ENCODE measurements at regions not wholly inside any gene's neighbourhood (a gene's known extent, or its start where the extent isn't known, plus 50 kb on each side); places are given as distances from the start of the nearest gene placed in this dataset.

GRCh38 chrX:39396358-39396995 is 595.2 kb downstream of the MID1IP1 start:
- BruUV-seq (replicated peaks), result no TSS peak
- no peaks in the 10 kb centered on the region for H4K20me1 ChIP-seq (ENCODE audit: insufficient read depth)
- ChIA-PET POLR2A (no interaction called here), RAD21 (ENCODE audit: low non-redundant PET in 1 of 2, low total read pairs in 2 of 2, uncharacterized antibody in 2 of 2, unreplicated experiment in 2 of 2) (no interaction called here), CTCF (no interaction called here)
- H3K4me1 ChIP-seq (ENCODE audit: control insufficient read depth in 1 of 2, insufficient read depth in 2 of 2, low read length in 2 of 2), result no peaks in the 10 kb centered on the region
- TF ChIP-seq CTCF (IDR thresholded peaks at IDR 0.05 in 2 of 3, conservative IDR thresholded peaks at IDR 0.05 in 1 of 3; ENCODE audit: borderline replicate concordance in 1 of 3, insufficient read depth in 1 of 3, low read depth in 2 of 3, low read length in 2 of 3), result no peak
- TF ChIP-seq EZH2 (IDR thresholded peaks at IDR 0.05), result no peak
- no peak for TF ChIP-seq SIN3A (IDR thresholded peaks at IDR 0.05; ENCODE audit: low read depth)
- no peak for TF ChIP-seq RAD21 (IDR thresholded peaks at IDR 0.05; ENCODE audit: low read depth)
- TF ChIP-seq TCF7L2 (IDR thresholded peaks at IDR 0.05; ENCODE audit: borderline replicate concordance, extremely low read depth, insufficient read depth, insufficient read length), result no peak
- no peak for TF ChIP-seq EZH2phosphoT487 (IDR thresholded peaks at IDR 0.05; ENCODE audit: borderline replicate concordance)
- no peak for TF ChIP-seq CEBPB (IDR thresholded peaks at IDR 0.05; ENCODE audit: low read depth)
- TF ChIP-seq ATF3 (IDR thresholded peaks at IDR 0.05), result no peak
- no peaks in the 10 kb centered on the region for H3K79me2 ChIP-seq (ENCODE audit: insufficient read depth, low read length)
- intact Hi-C loops (cut with micrococcal nuclease), result no loop called here
- H2AFZ ChIP-seq (ENCODE audit: low read depth, low read length, poor library complexity, severe bottlenecking), result no peak overlapping the region
- no peaks in the 10 kb centered on the region for H3K9me3 ChIP-seq (ENCODE audit: control insufficient read depth in 1 of 2, insufficient read depth in 1 of 2, low read depth in 1 of 2, low read length in 2 of 2)
- DNase-seq (ENCODE audit: low read depth, low spot score) (no peak), ATAC-seq (no peak)
- no peak overlapping the region for H3K4me2 ChIP-seq (ENCODE audit: low read length)
- H3K4me3 ChIP-seq (replicated peaks in 1 of 2; ENCODE audit: low read depth in 1 of 2, low read length in 2 of 2), result no peak overlapping the region
- no peaks in the 10 kb centered on the region for H3K36me3 ChIP-seq (ENCODE audit: control insufficient read depth in 1 of 2, insufficient read depth in 2 of 2, low read length in 2 of 2)
- peaks cover 6% of the 10 kb centered on the region; the same call in 1 of the 2 replicates for H3K27me3 ChIP-seq (ENCODE audit: insufficient read depth, low read length)
- no peak overlapping the region for H3K27ac ChIP-seq (ENCODE audit: low read depth, low read length)
- no peaks in the 10 kb centered on the region for H3K9me2 ChIP-seq (ENCODE audit: insufficient read depth)
- H3K9ac ChIP-seq (ENCODE audit: low read length), result no peak overlapping the region

Data from HCT116 (cell line).